ENCODE measurements at regions not wholly inside any gene's neighbourhood (a gene's known extent, or its start where the extent isn't known, plus 50 kb on each side); places are given as distances from the start of the nearest gene placed in this dataset.
"Not testable (repeated sequence)": the region's sequence is repeated elsewhere in the genome, so short reads cannot be mapped to it uniquely, and the experiment has no call there.

DNA sequence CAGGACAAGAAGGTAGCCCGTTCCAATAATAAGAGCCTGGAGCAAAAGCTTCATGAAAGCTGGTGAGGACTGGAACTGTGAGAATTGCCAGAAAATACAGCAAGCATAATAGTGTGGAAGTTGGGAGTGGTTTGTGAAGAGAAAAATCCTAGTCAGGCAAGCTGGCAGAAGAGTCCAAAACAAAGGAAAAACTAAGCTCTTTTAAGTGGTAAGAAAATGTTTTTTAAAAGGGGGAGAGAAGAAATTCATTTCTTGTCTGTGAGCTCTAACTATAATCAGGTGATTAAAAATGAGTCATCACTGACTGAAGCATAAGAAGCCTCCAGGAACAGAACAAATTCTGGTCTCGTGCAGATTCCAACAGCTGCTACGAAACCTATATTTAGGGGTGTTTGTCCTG, 102.6 kb downstream of the CAAP1 start:
- in situ Hi-C loops (cut with MboI; ENCODE audit: low sequenced_read_pairs): no loop called here

DNA sequence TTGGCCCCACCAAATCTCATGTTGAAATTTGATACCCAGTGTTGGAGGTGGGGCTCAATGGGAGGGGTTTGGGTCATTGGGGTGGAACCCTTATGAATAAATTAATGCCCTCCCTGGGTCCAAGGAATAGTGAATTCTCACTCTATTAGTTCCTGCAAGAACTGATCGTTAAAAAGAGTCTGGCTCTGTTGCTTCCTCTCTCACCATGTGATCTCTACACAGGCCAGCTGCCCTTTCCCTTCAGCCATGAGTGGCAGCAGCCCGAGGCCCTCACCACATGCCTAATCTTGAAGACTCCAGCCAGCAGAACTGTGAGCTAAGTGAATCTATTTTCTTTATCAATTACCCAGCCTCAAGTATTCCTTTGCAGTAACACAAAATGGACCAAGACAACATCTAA, 106.0 kb downstream of the CAAP1 start:
- in situ Hi-C loops (cut with MboI; ENCODE audit: low sequenced_read_pairs): no loop called here

DNA sequence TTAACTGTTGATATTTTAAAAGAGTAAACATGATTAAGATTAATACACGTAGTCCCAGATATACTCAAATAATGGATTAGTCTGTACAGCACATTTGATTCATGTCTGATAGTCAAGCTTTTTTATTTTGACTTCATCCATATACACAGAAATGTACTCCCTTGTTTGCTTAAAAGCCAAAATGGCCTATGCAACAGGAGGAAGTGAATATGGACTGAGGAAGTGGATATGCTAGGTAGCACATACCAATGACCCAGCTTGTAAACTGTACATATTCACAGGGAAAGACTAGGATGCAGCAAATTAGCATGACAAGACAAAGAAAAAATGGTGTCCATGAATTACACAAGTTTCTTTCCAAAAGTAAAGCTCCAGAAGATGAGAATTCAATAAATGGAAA, 109.7 kb downstream of the CAAP1 start:
- in situ Hi-C loops (cut with MboI; ENCODE audit: low sequenced_read_pairs): no loop called here

DNA sequence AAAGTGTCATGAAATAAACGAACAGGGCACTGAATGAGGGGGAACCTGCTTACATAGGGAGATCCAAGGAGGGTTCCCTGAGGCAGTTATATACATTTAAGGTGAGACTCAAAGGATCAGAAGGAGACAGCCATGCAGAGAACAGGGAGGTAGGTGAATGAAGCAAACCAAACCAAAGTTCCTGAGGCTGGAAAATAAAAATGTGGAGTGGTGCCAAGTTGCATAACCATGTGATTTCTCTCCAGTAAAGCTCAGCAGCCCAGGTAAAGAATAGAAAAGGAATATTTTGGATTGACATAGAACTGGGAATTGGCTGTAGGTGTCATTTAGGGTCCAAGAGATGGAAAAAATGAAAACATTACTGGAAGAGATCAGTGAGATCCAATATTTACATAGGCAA, 110.7 kb downstream of the CAAP1 start:
- in situ Hi-C loops (cut with MboI; ENCODE audit: low sequenced_read_pairs): no loop called here

DNA sequence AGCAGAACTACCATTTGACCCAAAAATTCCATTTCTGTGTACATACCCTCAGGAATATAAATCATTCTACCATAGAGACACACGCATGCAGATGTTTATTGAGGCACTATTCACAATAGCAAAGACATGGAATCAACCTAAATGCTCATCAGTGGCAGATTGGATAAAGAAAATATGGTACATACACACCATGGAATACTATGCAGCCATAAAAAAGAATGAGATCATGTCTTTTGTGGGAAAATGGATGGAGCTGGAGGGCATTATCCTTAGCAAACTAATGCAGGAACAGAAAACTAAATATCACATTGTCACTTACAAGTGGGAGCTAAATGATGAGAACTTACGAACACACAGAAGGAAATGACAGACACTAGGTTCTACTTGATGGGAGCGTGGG, 112.3 kb downstream of the CAAP1 start:
- in situ Hi-C loops (cut with MboI; ENCODE audit: low sequenced_read_pairs): not testable (repeated sequence)

DNA sequence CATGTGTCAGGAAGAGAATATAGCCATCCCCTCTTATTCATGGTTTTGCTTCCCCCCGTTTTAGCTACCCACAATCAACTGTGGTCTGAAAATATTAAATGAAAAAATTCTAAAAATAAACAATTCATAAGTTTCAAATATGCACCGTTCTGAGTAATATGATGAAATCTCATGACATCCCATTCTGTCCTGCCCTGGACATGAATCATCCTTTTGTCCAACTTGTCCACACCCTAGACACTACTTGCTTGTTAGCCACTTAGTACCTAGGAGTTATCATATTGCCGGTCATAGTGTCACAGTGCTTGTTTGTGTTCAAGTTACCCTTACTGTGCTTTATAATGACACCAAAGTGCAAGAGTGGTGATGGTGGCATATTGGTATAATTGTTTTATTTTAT, 113.5 kb downstream of the CAAP1 start:
- in situ Hi-C loops (cut with MboI; ENCODE audit: low sequenced_read_pairs): no loop called here

DNA sequence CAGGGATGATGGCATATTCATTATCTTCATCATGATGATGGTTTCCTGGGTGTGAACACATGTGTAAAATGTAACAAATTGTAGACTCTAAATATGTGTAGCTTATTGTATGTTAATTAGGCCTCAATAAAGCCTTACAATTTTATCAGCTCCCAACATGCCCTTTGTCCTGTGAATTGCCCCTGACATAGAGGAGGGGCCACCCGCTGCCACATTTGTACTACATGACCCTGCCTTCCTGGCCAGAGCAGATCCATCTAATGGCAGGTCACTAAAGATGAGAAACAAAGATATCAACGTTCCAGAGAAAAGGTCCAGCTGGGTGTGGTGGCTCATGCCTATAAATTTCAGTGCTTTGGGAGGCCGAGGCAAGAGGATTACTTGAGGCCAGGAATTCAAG, 117.2 kb downstream of the CAAP1 start:
- in situ Hi-C loops (cut with MboI; ENCODE audit: low sequenced_read_pairs): no loop called here

DNA sequence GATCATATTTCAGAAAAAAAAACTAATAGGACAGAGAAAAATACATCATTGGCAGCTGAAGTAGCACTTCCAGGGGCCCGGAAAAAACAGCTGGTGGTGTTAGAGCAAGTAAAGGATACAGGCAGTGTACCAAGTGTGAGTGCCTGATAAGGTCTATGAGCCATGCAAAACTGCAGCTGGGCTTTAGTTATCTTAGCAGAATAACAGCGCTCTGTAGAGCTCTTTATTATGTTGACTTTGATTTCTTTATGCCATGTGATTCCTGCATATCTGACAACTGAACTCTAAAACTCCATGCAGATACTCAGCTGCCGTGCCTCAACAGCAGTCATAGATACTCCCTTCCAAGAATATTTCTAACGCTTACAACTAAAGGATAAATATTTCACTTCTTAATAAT, 119.5 kb downstream of the CAAP1 start:
- in situ Hi-C loops (cut with MboI; ENCODE audit: low sequenced_read_pairs): no loop called here

DNA sequence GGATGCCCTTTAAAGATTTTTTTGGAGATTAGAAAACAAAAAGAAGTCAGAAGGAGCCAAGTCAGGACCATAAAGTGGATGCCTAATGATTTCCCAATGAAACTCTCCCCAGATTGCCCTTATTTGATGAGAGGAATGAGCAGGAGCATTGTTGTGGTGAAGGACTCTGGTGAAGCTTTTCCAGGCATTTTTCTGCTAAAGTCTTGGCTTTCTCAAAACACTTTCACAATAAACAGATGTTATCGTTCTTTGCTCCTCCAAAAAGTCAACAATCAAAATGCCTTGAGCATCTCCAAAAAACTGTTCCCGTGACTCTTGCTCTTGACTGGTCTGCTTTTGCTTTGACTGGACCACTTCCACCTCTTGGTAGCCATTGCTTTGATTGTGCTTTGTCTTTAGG, 121.8 kb downstream of the CAAP1 start:
- in situ Hi-C loops (cut with MboI; ENCODE audit: low sequenced_read_pairs): no loop called here

DNA sequence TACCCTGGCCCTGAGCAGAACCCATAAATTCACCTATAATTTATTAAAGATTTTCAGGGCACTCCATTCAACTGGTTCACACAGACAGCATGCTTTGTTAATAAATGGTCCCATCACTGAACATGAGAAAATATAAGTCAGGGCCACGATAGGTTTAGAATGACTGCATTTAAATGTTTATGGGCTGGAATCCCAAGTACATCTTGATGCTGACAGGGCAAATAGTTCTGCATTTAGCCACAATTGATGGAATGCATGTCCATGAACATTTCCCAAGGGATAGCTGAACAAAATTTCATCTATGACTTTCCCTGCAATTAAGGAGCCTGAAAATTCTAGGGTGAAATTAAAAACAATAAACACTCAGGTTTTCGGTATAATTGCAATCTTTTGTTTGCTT, 124.5 kb downstream of the CAAP1 start:
- in situ Hi-C loops (cut with MboI; ENCODE audit: low sequenced_read_pairs): no loop called here

DNA sequence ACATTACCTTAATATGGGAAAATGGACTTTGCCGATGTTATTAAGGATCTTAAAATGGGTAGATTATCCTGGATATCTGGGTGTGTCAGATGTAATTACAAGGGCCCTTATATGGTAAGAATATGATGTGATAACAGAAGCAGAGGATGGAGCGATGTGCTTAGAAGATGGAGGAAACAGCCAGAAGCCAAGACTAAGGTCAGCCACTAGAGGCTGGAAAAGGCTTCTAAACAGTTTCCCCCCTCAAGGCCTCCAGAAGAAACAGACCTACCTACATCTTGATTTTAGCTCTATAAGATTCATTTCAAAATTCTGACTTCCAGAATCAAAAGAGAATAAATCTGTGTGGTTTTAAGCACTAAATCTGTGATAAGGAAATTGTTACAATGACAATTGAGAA, 131.9 kb downstream of the CAAP1 start:
- in situ Hi-C loops (cut with MboI; ENCODE audit: low sequenced_read_pairs): no loop called here

DNA sequence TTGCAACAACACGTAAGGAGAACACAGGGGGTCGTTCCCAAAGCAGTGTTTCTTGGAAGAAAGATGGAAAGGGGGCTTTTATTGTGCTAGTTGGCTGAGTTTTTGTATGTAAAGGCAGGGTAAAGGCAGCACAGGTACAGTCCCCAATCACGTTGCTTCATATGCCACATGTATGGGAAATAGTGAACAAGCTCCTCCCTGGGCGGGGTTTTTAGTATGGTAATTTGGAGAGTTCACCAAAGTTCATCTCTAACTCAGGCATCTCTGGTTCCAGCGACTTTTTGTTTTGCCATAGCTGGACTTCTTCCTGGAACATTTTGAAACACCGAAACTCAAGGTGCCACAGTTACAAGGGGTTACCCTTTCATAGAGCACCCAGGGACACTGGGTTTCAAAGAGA, 133.9 kb downstream of the CAAP1 start:
- in situ Hi-C loops (cut with MboI; ENCODE audit: low sequenced_read_pairs): no loop called here

DNA sequence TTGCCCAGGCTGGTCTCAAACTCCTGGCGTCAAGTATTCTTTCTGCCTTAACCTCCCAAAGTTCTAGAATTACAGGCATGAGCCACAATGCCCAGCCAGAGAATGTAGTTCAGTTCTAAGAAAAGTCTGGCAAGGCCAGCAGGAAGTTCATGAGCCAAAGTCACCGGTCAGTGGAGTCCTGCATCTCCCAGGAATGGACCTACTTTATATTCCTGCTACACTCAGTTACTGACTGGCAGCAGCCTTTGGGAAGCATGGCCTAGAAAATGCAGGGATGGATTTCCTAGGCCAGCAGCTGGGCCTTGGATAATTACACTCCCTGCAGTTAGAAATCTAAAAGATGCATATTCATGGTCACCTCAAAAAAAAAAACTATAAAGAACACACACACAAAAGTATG, 135.7 kb downstream of the CAAP1 start:
- in situ Hi-C loops (cut with MboI; ENCODE audit: low sequenced_read_pairs): no loop called here

DNA sequence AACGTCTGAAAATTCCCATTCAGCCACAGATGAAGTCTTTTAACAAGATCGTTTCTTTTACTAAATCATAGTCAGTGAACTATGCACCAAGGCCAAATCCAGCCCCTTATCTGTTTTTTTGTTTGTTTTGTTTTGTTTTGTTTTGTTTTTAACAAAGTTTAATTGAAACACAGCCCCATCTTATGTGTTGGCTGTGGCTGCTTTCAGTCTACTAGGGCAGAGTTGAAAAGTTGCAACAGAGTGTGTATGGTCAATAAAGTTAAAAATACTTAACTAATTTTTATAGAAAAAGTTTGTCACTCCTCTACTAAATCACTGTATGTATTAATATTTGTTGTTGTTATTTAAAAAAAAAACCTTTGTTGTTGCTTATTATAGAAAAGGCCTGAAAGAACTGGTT, 137.1 kb downstream of the CAAP1 start:
- in situ Hi-C loops (cut with MboI; ENCODE audit: low sequenced_read_pairs): no loop called here

DNA sequence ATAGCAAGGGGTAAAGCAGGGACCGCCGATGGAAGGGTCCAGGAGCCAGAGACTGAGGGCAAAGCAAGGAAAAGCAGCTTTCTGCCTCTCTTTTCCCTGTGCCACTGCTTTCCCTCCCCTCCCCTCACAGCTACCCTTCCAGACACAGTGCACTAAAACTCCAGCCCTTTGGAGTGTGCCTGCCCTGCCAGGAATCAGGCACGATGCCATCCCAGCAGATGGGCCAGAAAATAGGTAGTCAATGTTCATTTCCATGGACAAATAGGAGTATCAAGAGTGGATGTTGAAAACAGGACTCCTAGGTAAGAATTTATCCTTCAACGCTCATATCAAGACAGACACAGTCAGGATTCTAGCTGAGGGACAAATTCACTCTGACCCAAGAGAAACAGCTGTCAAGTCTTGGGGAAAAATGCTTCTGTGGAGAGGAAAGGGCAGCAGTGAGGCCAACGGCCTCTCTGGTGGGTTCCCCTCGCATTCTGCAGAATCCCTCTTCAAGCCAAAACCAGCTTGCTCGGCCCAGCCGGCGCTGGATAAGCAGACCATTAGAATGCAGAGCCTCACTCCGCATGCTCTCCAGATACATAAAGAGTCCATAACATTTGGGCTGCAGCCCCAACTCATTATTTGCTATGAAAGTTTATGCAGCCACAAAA, 138.0 kb downstream of the CAAP1 start:
- in situ Hi-C loops (cut with MboI; ENCODE audit: low sequenced_read_pairs): no loop called here

DNA sequence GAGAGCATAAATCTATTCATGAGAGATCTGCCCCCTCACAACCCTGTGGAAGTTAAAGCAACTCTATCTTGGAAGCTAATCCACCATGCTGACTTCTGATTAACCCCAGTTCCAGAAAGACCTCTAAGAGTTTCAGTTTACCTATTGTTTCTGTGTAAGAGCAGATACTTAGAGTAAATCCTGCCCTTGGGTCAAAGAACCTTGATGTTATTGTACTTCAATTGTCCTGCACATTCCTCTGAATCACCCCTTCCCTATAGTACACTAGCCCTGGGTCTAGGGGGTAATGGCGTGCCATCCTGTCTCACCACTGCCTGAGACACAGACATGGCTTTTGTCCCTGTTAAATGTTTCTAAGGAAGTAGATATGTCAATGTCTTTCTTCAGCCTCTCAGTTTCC, 138.6 kb downstream of the CAAP1 start:
- in situ Hi-C loops (cut with MboI; ENCODE audit: low sequenced_read_pairs): no loop called here

DNA sequence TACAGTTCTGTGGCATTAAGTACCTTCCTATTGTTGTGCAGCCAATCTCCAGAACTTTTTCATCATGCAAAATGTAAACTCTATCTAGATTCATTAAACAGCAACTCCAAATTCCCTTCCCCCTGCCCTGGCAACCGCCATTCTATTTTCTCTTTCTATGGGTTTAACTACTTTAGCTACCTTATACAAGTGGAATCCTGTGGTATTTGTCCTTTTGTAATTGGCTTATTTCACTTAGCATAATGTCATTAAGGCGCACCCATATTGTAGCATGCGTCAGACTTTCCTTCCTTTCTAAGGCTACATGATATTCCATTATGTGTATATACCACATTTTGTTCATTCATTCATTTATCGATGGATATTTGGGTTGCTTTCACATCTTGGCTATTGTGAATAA, 142.4 kb downstream of the CAAP1 start:
- in situ Hi-C loops (cut with MboI; ENCODE audit: low sequenced_read_pairs): no loop called here

DNA sequence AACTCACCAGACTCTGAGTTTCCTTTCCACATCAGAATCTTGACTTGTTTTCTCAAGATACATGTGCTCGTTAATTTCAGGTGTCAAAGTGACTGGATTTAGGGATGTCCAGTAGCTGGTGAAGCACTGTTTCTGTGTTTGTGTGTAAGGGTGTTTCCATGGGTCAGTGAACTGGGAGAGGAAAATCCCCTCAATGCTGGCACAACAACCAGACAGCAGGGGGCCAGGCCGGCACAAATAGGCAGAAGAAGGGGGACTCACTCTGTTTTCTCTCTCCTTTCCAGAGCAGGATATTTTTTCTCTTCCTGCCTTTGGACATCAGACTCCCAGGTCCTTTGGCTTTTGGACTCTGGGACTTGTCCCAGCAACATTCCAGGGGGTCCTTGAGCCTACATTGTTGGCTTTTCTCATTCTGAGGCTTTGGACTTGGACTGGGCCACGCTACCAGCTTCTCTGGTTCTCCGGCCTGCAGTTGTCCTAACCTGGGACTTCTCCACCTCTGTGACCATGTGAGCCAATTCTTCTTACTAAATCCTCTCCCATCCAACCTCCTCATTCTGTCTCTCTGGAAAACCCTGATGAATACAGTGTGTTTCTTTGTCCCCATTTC, 144.0 kb downstream of the CAAP1 start:
- in situ Hi-C loops (cut with MboI; ENCODE audit: low sequenced_read_pairs): loop anchor here (25.0 kb wide), 1 partner anchor 214 kb away; the partner anchor contains the start of gene IFT74

DNA sequence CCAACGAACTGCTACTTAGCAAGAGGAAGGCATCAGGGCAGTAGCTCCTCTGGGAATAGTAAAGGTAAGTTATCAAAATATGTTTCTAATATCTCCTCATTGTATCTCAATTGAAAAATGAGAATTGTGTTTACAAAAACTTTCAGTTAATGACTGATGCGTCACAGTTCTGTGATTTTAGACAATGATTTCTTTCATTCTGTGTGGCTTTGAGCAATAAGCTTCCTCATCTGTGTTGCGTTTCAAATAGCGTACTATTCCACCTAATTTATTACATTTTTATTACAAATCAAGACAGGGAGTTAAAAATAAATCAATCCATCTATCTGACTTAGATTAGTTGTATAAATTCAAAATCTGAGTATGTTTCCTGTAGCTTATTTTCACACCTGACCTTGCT, 145.0 kb downstream of the CAAP1 start:
- in situ Hi-C loops (cut with MboI; ENCODE audit: low sequenced_read_pairs): loop anchor here (25.0 kb wide), 1 partner anchor 215 kb away; the partner anchor contains the start of gene IFT74

DNA sequence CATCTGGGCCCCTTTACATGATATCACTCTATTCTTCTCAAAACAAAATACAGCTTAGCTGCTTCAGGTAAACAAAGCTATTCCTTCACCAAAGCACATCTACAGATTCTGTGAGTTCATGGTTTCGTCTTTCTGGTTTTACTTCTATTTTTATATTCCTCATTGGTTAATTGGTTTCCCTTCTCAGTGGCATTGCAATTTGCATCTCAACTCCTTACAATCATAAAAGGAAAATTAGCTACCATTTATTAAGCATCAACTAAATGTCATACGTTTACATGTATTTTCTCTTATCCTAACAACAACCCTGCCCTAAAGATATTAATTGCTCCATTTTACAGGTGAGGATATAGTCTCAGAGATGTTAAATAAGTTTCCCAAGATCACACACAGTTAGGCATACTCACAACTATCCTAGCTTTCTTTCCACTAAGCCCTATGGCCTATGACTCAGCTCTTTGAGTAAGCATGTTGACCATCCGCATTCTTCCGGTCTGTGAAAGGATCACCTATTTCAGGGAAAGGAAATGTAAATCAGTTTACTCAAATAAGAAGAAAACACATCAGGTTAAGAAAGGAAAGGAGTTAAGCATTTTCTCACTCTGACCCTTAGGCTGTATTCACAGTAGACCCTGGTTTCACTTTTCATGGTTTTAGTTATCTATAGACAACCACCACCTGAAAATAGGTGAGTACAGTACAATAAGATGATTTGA, 146.1 kb downstream of the CAAP1 start:
- in situ Hi-C loops (cut with MboI; ENCODE audit: low sequenced_read_pairs): loop anchor here (25.0 kb wide), 1 partner anchor 216 kb away; the partner anchor contains the start of gene IFT74

DNA sequence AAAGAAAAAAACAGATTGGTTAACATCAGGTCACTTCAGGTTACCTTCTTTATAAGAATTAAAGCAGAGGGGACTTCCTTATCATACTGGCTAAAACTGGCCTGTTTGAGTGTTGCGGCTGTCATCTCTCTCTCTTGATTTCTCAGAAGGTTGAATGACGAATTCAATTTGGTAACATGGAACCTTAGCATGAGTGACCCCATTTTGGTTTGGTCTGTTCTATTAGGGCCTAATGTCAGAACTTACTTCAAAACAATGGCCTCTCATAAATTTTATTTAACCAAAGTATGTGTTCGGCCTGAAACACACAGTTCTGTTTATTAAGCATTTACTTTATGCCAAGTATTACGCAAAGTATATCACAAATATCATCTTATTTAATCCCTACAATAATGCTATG, 147.5 kb downstream of the CAAP1 start:
- in situ Hi-C loops (cut with MboI; ENCODE audit: low sequenced_read_pairs): loop anchor here (25.0 kb wide), 1 partner anchor 217 kb away; the partner anchor contains the start of gene IFT74

Measured in HL-60/S4 treated with retinoic acid at 250 ng/mL for 4 days and 3 days (cell line).